Upper lobe of right lung (tissue), 1 donor: ENCODE measurements at regions not wholly inside any gene's neighbourhood (a gene's known extent, or its start where the extent isn't known, plus 50 kb on each side); places are given as distances from the start of the nearest gene placed in this dataset.

Experiments
- ATAC-seq: fragments of 200-7000 bp; cut with Tn5 transposase; one replicate; pipeline ENCODE4 v1.9.1; 2020; ENCODE audit warnings: mild to moderate bottlenecking, moderate library complexity
- DNase-seq: peaks from one replicate; pipeline ENCODE4 v3.0.0-alpha.2; 2020
- H3K27ac ChIP-seq: fragments of 200-600 bp; one replicate; pipeline ENCODE4 v1.8.0; 2022
- H3K27me3 ChIP-seq: fragments of 200-600 bp; one replicate; pipeline ENCODE4 v1.8.0; 2022; ENCODE audit warnings: mild to moderate bottlenecking
- H3K36me3 ChIP-seq: fragments of 200-600 bp; one replicate; pipeline ENCODE4 v1.8.0; 2022
- H3K4me1 ChIP-seq: fragments of 200-600 bp; one replicate; pipeline ENCODE4 v1.8.0; 2022
- H3K4me3 ChIP-seq: fragments of 200-600 bp; one replicate; pipeline ENCODE4 v1.8.0; 2022; ENCODE audit warnings: mild to moderate bottlenecking
- H3K9me3 ChIP-seq: fragments of 200-600 bp; one replicate; pipeline ENCODE4 v1.8.0; 2022
- intact Hi-C: fragments of 100-400 bp; cut with DNase I; formaldehyde crosslinking; loops from one replicate; pipeline ENCODE4 v1.11.0; 2022
- TF ChIP-seq, protein P1 (sequence below): fragments of 200-600 bp; IDR thresholded peaks from one replicate; pipeline ENCODE4 v1.8.0; 2022; ENCODE audit warnings: antibody characterized with exemption
- donor health status: DM: no; HTN: yes; CAD: no; lungs with severe emphysema.

DNA sequence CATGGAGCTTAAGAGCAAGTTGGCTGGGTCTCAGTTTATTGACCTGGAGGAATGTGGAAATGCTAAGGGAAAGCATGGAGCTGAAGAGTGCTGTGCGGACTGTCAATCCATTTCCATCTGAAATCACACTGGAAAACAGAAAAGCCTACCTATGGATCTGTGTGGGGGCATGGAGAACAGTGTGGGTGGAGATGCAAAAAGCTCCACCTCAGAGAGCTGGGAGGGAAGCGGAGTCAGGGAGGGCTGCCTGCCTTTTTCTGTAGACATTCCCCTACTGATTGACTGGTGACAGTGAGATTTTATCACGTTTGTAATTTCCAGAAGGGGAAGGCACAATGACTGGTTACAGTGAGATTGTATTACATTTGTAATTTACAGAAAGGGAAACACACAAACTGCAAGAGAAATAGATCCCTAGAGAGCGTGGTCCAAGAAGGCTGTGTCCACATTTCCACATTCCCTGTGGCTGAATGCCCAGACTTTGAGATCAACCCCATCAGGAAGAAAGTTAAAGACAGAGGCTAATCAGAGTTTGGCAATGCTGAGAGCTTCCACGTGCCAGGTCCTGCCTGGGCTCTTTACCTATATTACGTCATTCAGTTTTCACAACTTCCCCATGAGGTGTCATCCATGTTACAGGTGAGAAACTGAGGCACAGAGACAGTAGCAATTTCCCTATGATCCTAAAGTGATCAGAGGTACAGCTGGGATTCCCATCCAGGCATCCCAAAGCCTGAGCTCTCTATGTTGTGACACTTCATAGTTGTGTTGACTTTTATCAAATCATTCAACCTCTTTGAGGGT is 67.7 kb upstream of the NSMCE3 start:
- DNase-seq (no peak), ATAC-seq (no peak)
- Histone ChIP-seq H3K9me3 (no peaks in the 10 kb centered on the region), H3K27me3 (no peaks in the 10 kb centered on the region), H3K27ac (no peak overlapping the region), H3K4me3 (no peak overlapping the region), H3K4me1 (no peaks in the 10 kb centered on the region), H3K36me3 (no peaks in the 10 kb centered on the region)
- intact Hi-C loops, result no loop called here
- TF ChIP-seq, protein P1, sequence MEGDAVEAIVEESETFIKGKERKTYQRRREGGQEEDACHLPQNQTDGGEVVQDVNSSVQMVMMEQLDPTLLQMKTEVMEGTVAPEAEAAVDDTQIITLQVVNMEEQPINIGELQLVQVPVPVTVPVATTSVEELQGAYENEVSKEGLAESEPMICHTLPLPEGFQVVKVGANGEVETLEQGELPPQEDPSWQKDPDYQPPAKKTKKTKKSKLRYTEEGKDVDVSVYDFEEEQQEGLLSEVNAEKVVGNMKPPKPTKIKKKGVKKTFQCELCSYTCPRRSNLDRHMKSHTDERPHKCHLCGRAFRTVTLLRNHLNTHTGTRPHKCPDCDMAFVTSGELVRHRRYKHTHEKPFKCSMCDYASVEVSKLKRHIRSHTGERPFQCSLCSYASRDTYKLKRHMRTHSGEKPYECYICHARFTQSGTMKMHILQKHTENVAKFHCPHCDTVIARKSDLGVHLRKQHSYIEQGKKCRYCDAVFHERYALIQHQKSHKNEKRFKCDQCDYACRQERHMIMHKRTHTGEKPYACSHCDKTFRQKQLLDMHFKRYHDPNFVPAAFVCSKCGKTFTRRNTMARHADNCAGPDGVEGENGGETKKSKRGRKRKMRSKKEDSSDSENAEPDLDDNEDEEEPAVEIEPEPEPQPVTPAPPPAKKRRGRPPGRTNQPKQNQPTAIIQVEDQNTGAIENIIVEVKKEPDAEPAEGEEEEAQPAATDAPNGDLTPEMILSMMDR, result no peak

DNA sequence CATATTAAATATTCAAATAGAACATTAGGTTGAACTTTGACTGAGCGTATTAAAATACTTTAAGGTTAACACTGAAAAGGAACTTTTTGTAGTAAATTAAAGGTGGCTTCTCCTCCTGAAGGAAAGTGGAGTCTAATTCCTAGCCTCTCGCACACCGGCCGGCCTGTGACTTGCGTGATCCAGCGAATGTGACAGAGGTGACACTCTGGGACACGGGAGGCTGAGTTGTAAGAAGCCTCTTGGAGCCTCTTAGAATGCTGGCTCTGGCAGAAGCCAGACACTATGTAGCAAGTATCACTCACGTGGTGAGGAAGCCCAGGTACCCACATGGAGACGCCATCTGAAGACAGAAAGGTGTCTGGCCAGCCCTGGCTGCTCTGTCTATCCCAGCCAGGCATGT is 64.9 kb upstream of the NSMCE3 start:
- H3K27ac ChIP-seq, result no peak overlapping the region
- H3K36me3 ChIP-seq, result no peaks in the 10 kb centered on the region
- H3K9me3 ChIP-seq, result no peaks in the 10 kb centered on the region
- no peak overlapping the region for H3K4me3 ChIP-seq
- DNase-seq (no peak), ATAC-seq (no peak)
- H3K27me3 ChIP-seq, result no peaks in the 10 kb centered on the region
- TF ChIP-seq, protein P1, result no peak
- intact Hi-C loops, result no loop called here
- no peaks in the 10 kb centered on the region for H3K4me1 ChIP-seq

DNA sequence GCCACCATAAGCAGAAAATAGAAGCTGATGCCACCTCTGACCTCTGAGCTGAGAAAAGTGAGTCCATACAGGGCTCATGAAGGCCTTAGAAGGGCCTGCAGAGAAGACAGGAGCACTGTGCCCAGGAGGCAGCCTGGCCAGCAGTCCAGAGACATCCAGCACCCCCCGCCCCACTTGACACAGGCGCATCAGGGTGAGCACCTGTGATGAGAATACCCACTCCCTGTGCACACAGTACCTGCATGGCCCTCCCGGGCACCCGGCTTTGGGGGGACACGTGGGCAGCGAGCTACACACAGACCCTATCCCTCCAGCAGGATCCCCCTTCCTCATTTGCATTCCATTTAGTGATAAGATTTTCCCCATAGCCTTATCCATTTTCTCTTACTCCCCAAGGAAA is 63.6 kb upstream of the NSMCE3 start:
- TF ChIP-seq, protein P1, result no peak
- DNase-seq (no peak), ATAC-seq (no peak)
- Histone ChIP-seq H3K27ac (no peak overlapping the region), H3K36me3 (no peaks in the 10 kb centered on the region), H3K4me1 (no peaks in the 10 kb centered on the region), H3K4me3 (no peak overlapping the region), H3K27me3 (no peaks in the 10 kb centered on the region), H3K9me3 (no peaks in the 10 kb centered on the region)
- intact Hi-C loops, result no loop called here

DNA sequence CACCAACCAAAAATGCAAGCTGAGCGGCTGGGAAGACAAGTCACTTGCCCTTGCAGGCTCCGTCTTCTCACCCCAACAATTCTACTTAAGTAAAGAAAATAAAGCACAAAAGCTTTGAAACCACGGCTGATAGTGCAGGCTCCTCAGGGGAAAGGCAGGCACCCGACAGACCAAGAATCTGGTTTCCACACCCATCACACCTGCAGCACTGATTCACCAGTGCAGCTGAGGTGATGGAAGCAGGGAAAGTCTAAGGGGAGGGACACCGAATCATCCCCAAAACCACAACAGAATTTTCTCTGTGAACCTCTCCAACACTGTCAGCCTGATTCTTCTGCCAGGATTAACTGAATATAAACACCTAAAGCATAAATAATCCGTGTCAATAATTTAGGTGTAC is 62.0 kb upstream of the NSMCE3 start:
- Histone ChIP-seq H3K27me3 (no peaks in the 10 kb centered on the region), H3K4me1 (no peaks in the 10 kb centered on the region), H3K9me3 (no peaks in the 10 kb centered on the region), H3K36me3 (no peaks in the 10 kb centered on the region), H3K27ac (no peak overlapping the region), H3K4me3 (no peak overlapping the region)
- ATAC-seq (no peak), DNase-seq (no peak)
- intact Hi-C loops, result no loop called here
- TF ChIP-seq, protein P1, result no peak

DNA sequence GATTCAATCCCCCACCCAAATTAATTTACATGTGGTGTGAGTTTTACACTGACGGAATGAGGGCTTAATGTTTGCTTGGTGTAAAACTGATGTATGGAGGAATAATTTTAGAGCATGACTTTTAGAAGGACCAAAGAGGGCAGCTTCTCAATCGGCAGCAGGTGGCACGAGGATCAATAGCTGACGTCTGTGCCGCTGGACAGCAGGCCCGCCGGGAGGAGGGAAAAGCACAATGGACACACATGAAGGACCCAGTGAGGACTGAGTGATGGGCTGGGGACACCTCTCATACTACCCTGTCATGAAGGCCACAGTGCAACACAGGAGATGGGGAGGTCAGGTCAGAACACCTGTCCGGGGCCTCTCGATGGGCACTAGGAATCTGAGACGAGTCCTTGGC is 61.4 kb upstream of the NSMCE3 start:
- Histone ChIP-seq H3K4me3 (no peak overlapping the region), H3K4me1 (no peaks in the 10 kb centered on the region), H3K27me3 (no peaks in the 10 kb centered on the region), H3K36me3 (no peaks in the 10 kb centered on the region), H3K27ac (no peak overlapping the region), H3K9me3 (no peaks in the 10 kb centered on the region)
- intact Hi-C loops, result no loop called here
- DNase-seq (no peak), ATAC-seq (no peak)
- TF ChIP-seq, protein P1, result no peak

DNA sequence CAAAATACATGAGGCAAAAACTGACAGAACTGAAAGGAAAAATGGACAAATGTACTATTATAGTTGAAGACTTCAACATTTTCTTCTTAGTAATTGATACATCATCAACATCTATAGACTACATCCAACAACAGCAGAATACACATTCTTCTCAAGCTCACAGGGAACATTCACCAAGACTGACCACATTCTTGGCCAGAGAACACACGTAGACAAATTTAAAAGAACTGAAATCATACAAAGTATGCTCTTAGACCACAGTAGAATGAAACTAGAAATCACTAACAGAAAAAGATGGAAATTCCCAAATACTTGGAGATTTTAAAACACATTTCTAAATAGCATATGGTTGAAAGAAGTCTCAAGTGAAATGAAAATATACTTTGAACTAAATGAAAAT is 55.1 kb upstream of the NSMCE3 start:
- no peak for DNase-seq
- Histone ChIP-seq H3K4me1 (no peaks in the 10 kb centered on the region), H3K27ac (no peak overlapping the region), H3K27me3 (no peaks in the 10 kb centered on the region), H3K36me3 (no peaks in the 10 kb centered on the region), H3K4me3 (no peak overlapping the region), H3K9me3 (peaks cover 4% of the 10 kb centered on the region)
- no peak for ATAC-seq
- TF ChIP-seq, protein P1, result no peak
- intact Hi-C loops, result no loop called here
